GM23248 (cell line): ENCODE measurements at regions not wholly inside any gene's neighbourhood (a gene's known extent, or its start where the extent isn't known, plus 50 kb on each side); places are given as distances from the start of the nearest gene placed in this dataset.

Experiments
- EZH2 ChIP-seq: fragments of 200-600 bp; sonication (generic); IDR thresholded peaks from 2 replicates; pipeline ENCODE4 v1.6.1; 2018; ENCODE audit warnings: antibody characterized with exemption, mild to moderate bottlenecking; ENCODE audit not compliant: insufficient read depth, poor library complexity, severe bottlenecking
- EZH2phosphoT487 ChIP-seq: fragments of 200-600 bp; sonication (generic); IDR thresholded peaks from 2 replicates; pipeline ENCODE4 v1.6.1; 2018; ENCODE audit warnings: antibody characterized with exemption, moderate library complexity, mild to moderate bottlenecking, low read depth; ENCODE audit not compliant: insufficient read depth

GRCh38 chr13:18993884-18994660 lies 187.6 kb downstream of the TUBA3C start:
- TF ChIP-seq EZH2: no peak
- TF ChIP-seq EZH2phosphoT487: no peak
